WTC11 (cell line): ENCODE measurements at regions not wholly inside any gene's neighbourhood (a gene's known extent, or its start where the extent isn't known, plus 50 kb on each side); places are given as distances from the start of the nearest gene placed in this dataset.
"Not testable (repeated sequence)": the region's sequence is repeated elsewhere in the genome, so short reads cannot be mapped to it uniquely, and the experiment has no call there.

ENCODE experiments used
- ATAC-seq: fragments of 200-7000 bp; cut with Tn5 transposase; 2 replicates; pipeline ENCODE4 v1.10.0; 2021; ENCODE audit warnings: mild to moderate bottlenecking, moderate library complexity
- CTCF ChIA-PET: fragments of 300-600 bp; sonication (Branson Sonifier 250); formaldehyde crosslinking; loops from one replicate; lab custom pipeline; 2021; ENCODE audit warnings: antibody characterized with exemption; lab: Charles Lee
- POLR2A ChIA-PET: fragments of 350-600 bp; sonication (Branson Sonifier 250); formaldehyde crosslinking; loops from one replicate; lab custom pipeline; 2021; ENCODE audit warnings: antibody characterized with exemption; lab: Charles Lee
- DNase-seq: peaks from one replicate; pipeline ENCODE4 v3.0.0; 2021; ENCODE audit warnings: low spot score
- H3K27ac Mint-ChIP-seq: 2 replicates; pipeline ENCODE4 v1.8.0; 2021; ENCODE audit warnings: mixed read lengths
- H3K27me3 Mint-ChIP-seq: 2 replicates; pipeline ENCODE4 v1.8.0; 2021; ENCODE audit warnings: low read depth, mild to moderate bottlenecking, moderate library complexity, mixed read lengths
- H3K36me3 Mint-ChIP-seq: 2 replicates; pipeline ENCODE4 v1.8.0; 2021; ENCODE audit warnings: mixed read lengths
- H3K4me1 Mint-ChIP-seq: 2 replicates; pipeline ENCODE4 v1.8.0; 2022; ENCODE audit warnings: mixed read lengths
- H3K4me3 Mint-ChIP-seq: 2 replicates; pipeline ENCODE4 v1.8.0; 2021; ENCODE audit warnings: mild to moderate bottlenecking, moderate library complexity, mixed read lengths
- H3K9me3 Mint-ChIP-seq: 2 replicates; pipeline ENCODE4 v1.8.0; 2021; ENCODE audit warnings: mixed read lengths
- CREM ChIP-seq: sonication (generic); formaldehyde crosslinking; IDR thresholded peaks from 2 replicates; pipeline ENCODE4 v1.8.1; 2022; ENCODE audit warnings: mild to moderate bottlenecking, missing genetic modification reagents, moderate library complexity
- E2F5 ChIP-seq: sonication (generic); formaldehyde crosslinking; IDR thresholded peaks from 2 replicates; pipeline ENCODE4 v1.8.1; 2022; ENCODE audit warnings: mild to moderate bottlenecking, moderate library complexity, missing genetic modification reagents
- EMX1 ChIP-seq: fragments of 250-450 bp; sonication (Bioruptor Pico); IDR thresholded peaks from 2 replicates; pipeline ENCODE4 v1.8.0; 2021; ENCODE audit warnings: mild to moderate bottlenecking
- FOXJ3 ChIP-seq: sonication (generic); formaldehyde crosslinking; IDR thresholded peaks from 2 replicates; pipeline ENCODE4 v1.9.0; 2021; ENCODE audit warnings: missing genetic modification reagents, mild to moderate bottlenecking, borderline replicate concordance
- GABPB1 ChIP-seq: sonication (generic); formaldehyde crosslinking; IDR thresholded peaks from 2 replicates; pipeline ENCODE4 v1.8.1; 2023; ENCODE audit warnings: mild to moderate bottlenecking, missing genetic modification reagents
- JAZF1 ChIP-seq: fragments of 250-450 bp; sonication (Bioruptor Pico); IDR thresholded peaks from 2 replicates; pipeline ENCODE4 v1.9.0; 2021; ENCODE audit warnings: moderate library complexity, mild to moderate bottlenecking, inconsistent platforms
- JUN ChIP-seq: sonication (generic); formaldehyde crosslinking; IDR thresholded peaks from 2 replicates; pipeline ENCODE4 v1.8.0; 2023; ENCODE audit warnings: mild to moderate bottlenecking, missing genetic modification reagents
- MXD4 ChIP-seq: fragments of 250-450 bp; sonication (Bioruptor Pico); IDR thresholded peaks from 2 replicates; pipeline ENCODE4 v1.8.0; 2021; ENCODE audit warnings: mild to moderate bottlenecking, moderate library complexity, borderline replicate concordance
- NFATC4 ChIP-seq: fragments of 250-450 bp; sonication (Bioruptor Pico); IDR thresholded peaks from 2 replicates; pipeline ENCODE4 v1.9.0; 2021; ENCODE audit warnings: mild to moderate bottlenecking
- NR2C2 ChIP-seq: sonication (generic); formaldehyde crosslinking; IDR thresholded peaks from 2 replicates; pipeline ENCODE4 v1.8.0; 2022; ENCODE audit warnings: mild to moderate bottlenecking, missing genetic modification reagents
- ZBTB43 ChIP-seq: sonication (generic); formaldehyde crosslinking; IDR thresholded peaks from 2 replicates; pipeline ENCODE4 v1.8.1; 2023; ENCODE audit warnings: mild to moderate bottlenecking, missing genetic modification reagents
- ZNF317 ChIP-seq: sonication (generic); formaldehyde crosslinking; IDR thresholded peaks from 2 replicates; pipeline ENCODE4 v1.8.1; 2023; ENCODE audit warnings: low read depth, mild to moderate bottlenecking, moderate library complexity, missing genetic modification reagents, borderline replicate concordance
- ZNF423 ChIP-seq: fragments of 250-450 bp; sonication (Bioruptor Pico); IDR thresholded peaks from 2 replicates; pipeline ENCODE4 v2.1.2; 2022; ENCODE audit warnings: mild to moderate bottlenecking, moderate library complexity
- ZNF512 ChIP-seq: sonication (generic); formaldehyde crosslinking; IDR thresholded peaks from 2 replicates; pipeline ENCODE4 v1.8.1; 2022; ENCODE audit warnings: missing genetic modification reagents, borderline replicate concordance
- ZNF532 ChIP-seq: fragments of 250-450 bp; sonication (Bioruptor Pico); IDR thresholded peaks from 2 replicates; pipeline ENCODE4 v1.9.0; 2021; ENCODE audit warnings: mild to moderate bottlenecking, borderline replicate concordance
- ZNF671 ChIP-seq: fragments of 250-450 bp; sonication (Bioruptor Pico); IDR thresholded peaks from 2 replicates; pipeline ENCODE4 v1.8.0; 2021; ENCODE audit warnings: mild to moderate bottlenecking

GRCh38 chr22:48061726-48062125 lies 1299.3 kb downstream of the TBC1D22A start (continued):
- TF ChIP-seq ZNF532 (CRISPR knock-in tag) (no peak), NR2C2 (CRISPR knock-in tag) (no peak), CREM (CRISPR knock-in tag) (no peak), ZBTB43 (CRISPR knock-in tag) (no peak), ZNF671 (CRISPR knock-in tag) (no peak), MXD4 (CRISPR knock-in tag) (no peak)

- DNase-seq (no peak), ATAC-seq (no peak)
- no peak for TF ChIP-seq ZBTB43 (CRISPR knock-in tag)
- TF ChIP-seq NR2C2 (CRISPR knock-in tag), result no peak
- no peak for TF ChIP-seq NFATC4
- TF ChIP-seq JUN, result no peak
- POLR2A ChIA-PET, result no interaction called here
- no peak overlapping the region for H3K4me3 Mint-ChIP-seq
- CTCF ChIA-PET, result no interaction called here
- H3K27me3 Mint-ChIP-seq, result no peaks in the 10 kb centered on the region; the same call in 1 of the 2 replicates
- no peak overlapping the region for H3K27ac Mint-ChIP-seq
- no peaks in the 10 kb centered on the region for H3K4me1 Mint-ChIP-seq
- H3K36me3 Mint-ChIP-seq, result no peaks in the 10 kb centered on the region
- peaks cover 19% of the 10 kb centered on the region for H3K9me3 Mint-ChIP-seq
Measured at GRCh38 chr22:48060266-48060665, 1297.8 kb downstream of the TBC1D22A start.

GRCh38 chr22:48059521-48059920 lies 1297.1 kb downstream of the TBC1D22A start:
- H3K4me1 Mint-ChIP-seq, H3K27ac Mint-ChIP-seq, H3K4me3 Mint-ChIP-seq, CTCF ChIA-PET, ATAC-seq, POLR2A ChIA-PET, H3K36me3 Mint-ChIP-seq, H3K27me3 Mint-ChIP-seq, DNase-seq: not testable (repeated sequence)
- H3K9me3 Mint-ChIP-seq, result peaks cover 15% of the 10 kb centered on the region

GRCh38 chr22:48057116-48057835 lies 1294.8 kb downstream of the TBC1D22A start:
- Mint-ChIP-seq H3K4me3 (no peak overlapping the region), H3K27ac (no peak overlapping the region), H3K4me1 (no peaks in the 10 kb centered on the region), H3K9me3 (peaks cover 12% of the 10 kb centered on the region), H3K36me3 (no peaks in the 10 kb centered on the region), H3K27me3 (no peaks in the 10 kb centered on the region)
- ATAC-seq (no peak), DNase-seq (no peak)
- ChIA-PET CTCF (no interaction called here), POLR2A (no interaction called here)
- TF ChIP-seq ZNF423 (no peak), GABPB1 (CRISPR knock-in tag) (no peak), JAZF1 (CRISPR knock-in tag) (no peak), EMX1 (CRISPR knock-in tag) (no peak), E2F5 (CRISPR knock-in tag) (no peak), ZNF532 (CRISPR knock-in tag) (no peak), ZNF317 (no peak), ZNF512 (no peak), FOXJ3 (CRISPR knock-in tag) (no peak)
